ENCODE measurements at regions not wholly inside any gene's neighbourhood (a gene's known extent, or its start where the extent isn't known, plus 50 kb on each side); places are given as distances from the start of the nearest gene placed in this dataset.

- no peak for DNase-seq
These were observed 209.7 kb downstream of the GADD45G start for GRCh38 chr9:89814340-89815040.

GRCh38 chr9:89815061-89815902 lies 210.5 kb downstream of the GADD45G start:
- DNase-seq: no peak

GRCh38 chr9:89815903-89816573 lies 211.2 kb downstream of the GADD45G start:
- no peak for DNase-seq

GRCh38 chr9:89817151-89817950 lies 212.5 kb downstream of the GADD45G start:
- DNase-seq: no peak

GRCh38 chr9:89820337-89820736 lies 215.5 kb downstream of the GADD45G start:
- DNase-seq: no peak

- DNase-seq: no peak
These were observed 216.3 kb downstream of the GADD45G start for GRCh38 chr9:89821081-89821480.

GRCh38 chr9:89822996-89823395 lies 218.2 kb downstream of the GADD45G start:
- DNase-seq: no peak

GRCh38 chr9:89825669-89826068 lies 220.9 kb downstream of the GADD45G start:
- DNase-seq: no peak

GRCh38 chr9:89826186-89826585 lies 221.4 kb downstream of the GADD45G start:
- no peak for DNase-seq

GRCh38 chr9:89829346-89829745 lies 224.5 kb downstream of the GADD45G start:
- DNase-seq: no peak

GRCh38 chr9:89835666-89836065 lies 230.9 kb downstream of the GADD45G start:
- no peak for DNase-seq

- DNase-seq: no peak
These were observed 232.5 kb downstream of the GADD45G start for GRCh38 chr9:89837162-89837933.

GRCh38 chr9:89837934-89838310 lies 233.1 kb downstream of the GADD45G start:
- no peak for DNase-seq

GRCh38 chr9:89838621-89839020 lies 233.8 kb downstream of the GADD45G start:
- DNase-seq: no peak

GRCh38 chr9:89839449-89839848 lies 234.6 kb downstream of the GADD45G start:
- DNase-seq: no peak

GRCh38 chr9:89839952-89840351 lies 235.1 kb downstream of the GADD45G start:
- no peak for DNase-seq

GRCh38 chr9:89841456-89841855 lies 236.6 kb downstream of the GADD45G start:
- DNase-seq: no peak

- DNase-seq: no peak
These were observed 237.5 kb downstream of the GADD45G start for GRCh38 chr9:89842267-89842768.

GRCh38 chr9:89843074-89843473 lies 238.3 kb downstream of the GADD45G start:
- DNase-seq: no peak

- DNase-seq: no peak
These were observed 238.8 kb downstream of the GADD45G start for GRCh38 chr9:89843591-89843990.

- DNase-seq: no peak
These were observed 239.3 kb downstream of the GADD45G start for GRCh38 chr9:89844075-89844474.

- DNase-seq: no peak
These were observed 239.7 kb downstream of the GADD45G start for GRCh38 chr9:89844535-89844934.
